ENCODE measurements at regions not wholly inside any gene's neighbourhood (a gene's known extent, or its start where the extent isn't known, plus 50 kb on each side); places are given as distances from the start of the nearest gene placed in this dataset.
"Not testable (repeated sequence)": the region's sequence is repeated elsewhere in the genome, so short reads cannot be mapped to it uniquely, and the experiment has no call there.

DNA sequence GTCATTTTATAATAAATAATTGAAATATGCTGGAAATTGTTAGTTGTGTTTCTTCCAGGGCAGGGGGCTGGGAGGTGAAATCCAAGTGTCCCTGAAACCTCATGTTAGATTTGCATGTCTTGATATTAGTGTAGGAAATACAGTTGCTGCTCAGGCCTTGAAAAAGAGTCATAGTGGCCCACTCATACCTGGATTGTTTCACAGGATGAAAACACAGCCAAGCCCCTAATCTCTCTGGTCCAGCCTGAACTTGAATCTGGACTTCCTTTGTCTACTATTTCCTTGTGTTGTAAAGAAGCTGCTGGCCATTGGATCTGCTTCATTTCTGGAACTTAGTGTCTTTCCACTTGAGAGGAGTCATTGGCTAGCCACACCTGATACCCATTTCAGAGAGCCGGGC lies 108.8 kb upstream of the JARID2 start:
- no peak for DNase-seq

- no peak for DNase-seq
These were observed 102.8 kb upstream of the JARID2 start for GRCh38 chr6:15143086-15143485.

GRCh38 chr6:15143540-15143939 lies 102.3 kb upstream of the JARID2 start:
- no peak for DNase-seq

DNA sequence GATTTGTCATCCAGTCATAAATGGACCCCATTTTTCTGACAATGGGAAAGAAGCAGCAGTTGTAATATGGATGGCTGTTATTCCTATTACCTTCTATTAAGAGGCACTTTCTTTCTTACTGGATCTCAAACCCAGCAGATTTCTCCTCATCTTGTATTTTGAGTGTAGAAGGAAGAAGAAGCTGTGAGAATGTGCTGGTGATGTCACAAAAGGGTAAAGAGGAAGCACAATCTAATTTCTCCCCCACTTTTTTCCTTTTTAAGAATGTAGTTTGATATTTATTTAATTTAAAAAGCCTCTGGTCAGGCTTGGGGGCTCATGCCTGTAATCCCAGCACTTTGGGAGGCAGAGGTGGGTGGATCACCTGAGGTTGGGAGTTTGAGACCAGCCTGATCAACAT lies 100.0 kb upstream of the JARID2 start:
- DNase-seq, result no peak

GRCh38 chr6:15147827-15148226 lies 98.0 kb upstream of the JARID2 start:
- no peak for DNase-seq

- no peak for DNase-seq
These were observed 97.4 kb upstream of the JARID2 start for GRCh38 chr6:15148356-15148946.

GRCh38 chr6:15150207-15150606 lies 95.7 kb upstream of the JARID2 start:
- DNase-seq, result peak; percentile 51

- DNase-seq, result no peak
These were observed 93.2 kb upstream of the JARID2 start for GRCh38 chr6:15152700-15153099.

- no peak for DNase-seq
These were observed 92.7 kb upstream of the JARID2 start for GRCh38 chr6:15153191-15153590.

DNA sequence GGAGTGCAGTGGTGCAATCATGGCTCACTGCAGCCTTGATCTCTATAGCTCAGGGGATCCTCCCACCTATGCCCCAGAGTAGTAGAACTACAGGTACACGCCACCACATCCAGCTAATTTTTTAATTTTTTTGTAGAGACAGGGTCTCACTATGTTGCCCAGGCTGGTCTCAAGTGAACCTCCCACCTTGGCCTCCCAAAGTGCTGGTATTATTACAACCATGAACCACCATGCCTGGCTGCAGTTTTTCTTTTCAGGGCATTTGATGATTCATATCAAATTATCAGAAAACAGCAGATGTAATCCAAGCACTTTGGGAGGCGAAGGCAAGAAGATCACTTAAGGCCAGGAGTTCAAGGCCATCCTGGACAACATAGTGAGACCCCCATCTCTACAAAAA lies 88.4 kb upstream of the JARID2 start:
- DNase-seq, result no peak

- DNase-seq, result no peak
These were observed 86.8 kb upstream of the JARID2 start for GRCh38 chr6:15158821-15159619.

- no peak for DNase-seq
These were observed 85.1 kb upstream of the JARID2 start for GRCh38 chr6:15160812-15161211.

DNA sequence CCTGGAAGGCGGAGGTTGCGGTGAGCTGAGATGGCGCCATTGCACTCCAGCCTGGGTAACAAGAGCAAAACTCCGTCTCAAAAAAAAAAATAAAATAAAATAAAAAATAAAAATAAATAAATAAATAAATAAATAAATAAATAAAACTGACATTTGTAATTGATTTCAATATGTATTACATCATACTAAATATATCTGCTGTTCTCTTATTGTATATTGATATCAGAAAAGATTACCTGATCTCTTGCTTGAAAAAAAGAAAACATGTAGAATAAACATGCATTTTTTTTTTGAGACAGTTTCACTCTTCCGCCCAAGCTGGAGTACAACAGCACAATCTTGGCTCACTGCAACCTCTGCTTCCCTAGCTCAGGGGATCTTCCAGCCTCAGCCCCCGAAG lies 81.0 kb upstream of the JARID2 start:
- DNase-seq, result not testable (repeated sequence)

- no peak for DNase-seq
These were observed 79.7 kb upstream of the JARID2 start for GRCh38 chr6:15166121-15166520.

GRCh38 chr6:15170126-15170525 lies 75.7 kb upstream of the JARID2 start:
- no peak for DNase-seq

DNA sequence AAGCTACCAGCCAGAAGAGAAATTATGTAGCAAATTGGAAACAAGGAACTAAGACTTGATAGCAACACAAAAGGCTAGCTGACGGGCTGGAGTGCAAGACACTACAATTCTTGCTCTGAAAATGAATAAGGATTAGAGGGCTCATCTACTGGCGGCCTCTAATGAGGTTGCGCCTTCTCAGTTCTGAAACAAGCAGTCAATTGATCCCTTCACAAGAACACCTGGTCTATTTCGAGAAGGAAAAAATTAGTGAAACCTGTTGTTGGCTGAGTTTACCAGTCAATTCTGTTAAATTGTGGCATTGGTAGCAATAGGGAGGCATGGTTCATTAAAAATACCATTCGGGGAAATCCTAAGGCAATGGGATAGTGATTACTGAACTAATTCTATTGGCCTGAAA lies 74.8 kb upstream of the JARID2 start:
- no peak for DNase-seq

DNA sequence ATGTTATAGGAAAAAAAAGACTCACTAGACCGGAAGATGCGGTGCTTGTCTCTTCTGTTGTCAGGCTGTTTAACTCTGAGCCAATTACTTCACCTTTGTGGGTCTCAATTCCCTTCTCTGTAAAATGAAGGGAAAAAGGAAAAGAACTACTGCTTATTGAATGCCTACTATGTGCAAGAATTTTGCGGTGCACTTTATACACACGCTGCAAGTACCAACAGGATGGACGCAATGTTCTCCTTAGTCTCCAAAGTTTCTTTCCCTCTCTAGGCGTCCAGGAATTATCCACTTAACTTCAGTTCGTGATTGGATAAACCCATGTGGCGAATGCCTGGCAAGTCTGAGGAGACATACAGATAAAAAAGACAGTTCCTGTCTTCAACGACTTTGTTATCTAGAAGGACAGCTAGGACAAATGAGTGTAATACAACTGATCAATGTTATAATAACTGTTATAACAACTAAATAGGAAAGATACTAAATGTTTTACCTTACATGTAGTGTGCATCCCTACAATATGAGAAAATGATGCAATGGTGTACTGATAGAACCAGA lies 69.0 kb upstream of the JARID2 start:
- no peak for DNase-seq

- no peak for DNase-seq
These were observed 61.9 kb upstream of the JARID2 start for GRCh38 chr6:15183979-15184378.

GRCh38 chr6:15184441-15184861 lies 61.4 kb upstream of the JARID2 start:
- no peak for DNase-seq

DNA sequence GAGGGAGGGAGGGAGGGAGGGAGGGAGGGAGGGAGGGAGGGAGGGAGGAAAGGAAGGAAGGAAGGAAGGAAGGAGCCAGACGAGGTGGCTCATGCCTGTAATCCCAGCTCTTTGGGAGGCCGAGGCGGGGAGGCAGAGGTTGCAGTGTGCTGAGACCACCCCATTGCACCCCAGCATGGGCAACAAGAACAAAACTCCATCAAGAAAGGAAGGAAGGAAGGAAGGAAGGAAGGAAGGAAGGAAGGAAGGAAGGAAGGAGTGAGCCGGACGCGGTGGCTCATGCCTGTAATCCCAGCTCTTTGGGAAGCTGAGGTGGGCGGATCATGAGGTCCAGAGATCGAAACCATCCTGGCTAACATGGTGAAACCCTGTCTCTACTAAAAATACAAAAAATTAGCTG lies 60.8 kb upstream of the JARID2 start:
- DNase-seq, result not testable (repeated sequence)

DNA sequence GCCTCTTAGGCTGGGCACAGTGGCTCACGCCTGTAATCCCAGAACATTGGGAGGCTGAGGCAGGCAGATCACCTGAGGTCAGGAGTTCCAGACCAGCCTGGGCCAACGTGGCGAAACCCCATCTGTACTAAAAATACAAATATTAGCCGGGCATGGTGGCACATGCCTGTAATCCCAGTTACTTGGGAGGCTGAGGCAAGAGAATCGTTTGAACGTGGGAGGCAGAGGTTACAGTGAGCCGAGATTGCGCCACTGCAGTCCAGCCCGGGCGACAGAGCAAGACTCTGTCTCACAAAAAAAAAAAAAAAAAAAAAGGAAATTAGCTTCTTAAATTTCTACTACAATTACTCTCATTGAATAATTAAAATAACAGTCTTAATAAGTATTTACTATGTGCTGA lies 52.4 kb upstream of the JARID2 start:
- peak; percentile 44 for DNase-seq

GRCh38 chr6:15194453-15194852 lies 51.4 kb upstream of the JARID2 start:
- DNase-seq, result peak; percentile 82
